Fibroblast of peridontal ligament (primary cell): ENCODE measurements at regions not wholly inside any gene's neighbourhood (a gene's known extent, or its start where the extent isn't known, plus 50 kb on each side); places are given as distances from the start of the nearest gene placed in this dataset.
A peak's percentile ranks its signal among the peaks of the same experiment; 100 is the strongest.
"Not testable (repeated sequence)": the region's sequence is repeated elsewhere in the genome, so short reads cannot be mapped to it uniquely, and the experiment has no call there.

Source experiments
- DNase-seq: peaks from one replicate; pipeline ENCODE4 v3.0.0-alpha.2; 2010; ENCODE audit errors: extremely low read depth

GRCh38 chr22:35183917-35184316, 73.4 kb upstream of the HMGXB4 start:
- DNase-seq: no peak

- DNase-seq: no peak
These were observed 70.8 kb upstream of the HMGXB4 start for GRCh38 chr22:35186492-35186891.

GRCh38 chr22:35188930-35189329, 68.4 kb upstream of the HMGXB4 start:
- DNase-seq: not testable (repeated sequence)

- DNase-seq: no peak
These were observed 67.7 kb upstream of the HMGXB4 start for GRCh38 chr22:35189559-35189958.

GRCh38 chr22:35191412-35191811, 65.9 kb upstream of the HMGXB4 start:
- DNase-seq: peak; percentile 19

GRCh38 chr22:35192129-35192918, 65.0 kb upstream of the HMGXB4 start:
- no peak for DNase-seq

- DNase-seq: no peak
These were observed 62.1 kb upstream of the HMGXB4 start for GRCh38 chr22:35195226-35195625.

- DNase-seq: no peak
These were observed 61.5 kb upstream of the HMGXB4 start for GRCh38 chr22:35195821-35196220.

GRCh38 chr22:35197071-35197470, 60.2 kb upstream of the HMGXB4 start:
- DNase-seq: no peak

- DNase-seq: no peak
These were observed 59.4 kb upstream of the HMGXB4 start for GRCh38 chr22:35197886-35198285.

GRCh38 chr22:35198738-35199137, 58.6 kb upstream of the HMGXB4 start:
- DNase-seq: no peak

- DNase-seq: no peak
These were observed 54.9 kb upstream of the HMGXB4 start for GRCh38 chr22:35202376-35202775.

GRCh38 chr22:35203583-35203982, 53.7 kb upstream of the HMGXB4 start:
- no peak for DNase-seq

- DNase-seq: no peak
These were observed 52.2 kb upstream of the HMGXB4 start for GRCh38 chr22:35204807-35205775.

GRCh38 chr22:35205961-35206360, 51.3 kb upstream of the HMGXB4 start:
- DNase-seq: no peak

- DNase-seq: no peak
These were observed 50.4 kb upstream of the HMGXB4 start for GRCh38 chr22:35206889-35207288.
